HG02678 (cell line): ENCODE measurements at regions not wholly inside any gene's neighbourhood (a gene's known extent, or its start where the extent isn't known, plus 50 kb on each side); places are given as distances from the start of the nearest gene placed in this dataset.
"Not testable (repeated sequence)": the region's sequence is repeated elsewhere in the genome, so short reads cannot be mapped to it uniquely, and the experiment has no call there.

Experiments
- ATAC-seq: cut with Tn5 transposase; IDR thresholded peaks from one replicate; pipeline ENCODE4 v1.9.1; 2021; ENCODE audit warnings: mild to moderate bottlenecking, moderate library complexity; ENCODE audit not compliant: unreplicated experiment

DNA sequence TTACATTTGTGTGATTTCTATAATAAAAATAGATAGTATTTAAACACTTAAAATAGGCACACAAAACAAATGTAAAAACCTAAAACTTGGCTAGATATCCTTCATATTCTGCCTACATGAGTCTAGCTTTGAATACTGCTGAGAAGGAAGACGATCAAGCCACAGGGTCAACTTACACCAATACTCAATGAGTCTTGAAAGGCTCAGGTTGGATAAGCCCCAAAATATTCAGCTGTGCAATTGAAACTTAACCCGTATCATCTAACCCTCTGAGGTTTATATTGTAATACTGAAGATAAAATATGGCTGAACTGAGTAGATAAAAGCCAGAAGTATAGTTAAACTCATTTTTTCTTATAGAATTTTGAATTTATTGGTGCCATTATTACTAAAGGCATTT is 313.0 kb upstream of the NRXN1 start:
- no peak for ATAC-seq

DNA sequence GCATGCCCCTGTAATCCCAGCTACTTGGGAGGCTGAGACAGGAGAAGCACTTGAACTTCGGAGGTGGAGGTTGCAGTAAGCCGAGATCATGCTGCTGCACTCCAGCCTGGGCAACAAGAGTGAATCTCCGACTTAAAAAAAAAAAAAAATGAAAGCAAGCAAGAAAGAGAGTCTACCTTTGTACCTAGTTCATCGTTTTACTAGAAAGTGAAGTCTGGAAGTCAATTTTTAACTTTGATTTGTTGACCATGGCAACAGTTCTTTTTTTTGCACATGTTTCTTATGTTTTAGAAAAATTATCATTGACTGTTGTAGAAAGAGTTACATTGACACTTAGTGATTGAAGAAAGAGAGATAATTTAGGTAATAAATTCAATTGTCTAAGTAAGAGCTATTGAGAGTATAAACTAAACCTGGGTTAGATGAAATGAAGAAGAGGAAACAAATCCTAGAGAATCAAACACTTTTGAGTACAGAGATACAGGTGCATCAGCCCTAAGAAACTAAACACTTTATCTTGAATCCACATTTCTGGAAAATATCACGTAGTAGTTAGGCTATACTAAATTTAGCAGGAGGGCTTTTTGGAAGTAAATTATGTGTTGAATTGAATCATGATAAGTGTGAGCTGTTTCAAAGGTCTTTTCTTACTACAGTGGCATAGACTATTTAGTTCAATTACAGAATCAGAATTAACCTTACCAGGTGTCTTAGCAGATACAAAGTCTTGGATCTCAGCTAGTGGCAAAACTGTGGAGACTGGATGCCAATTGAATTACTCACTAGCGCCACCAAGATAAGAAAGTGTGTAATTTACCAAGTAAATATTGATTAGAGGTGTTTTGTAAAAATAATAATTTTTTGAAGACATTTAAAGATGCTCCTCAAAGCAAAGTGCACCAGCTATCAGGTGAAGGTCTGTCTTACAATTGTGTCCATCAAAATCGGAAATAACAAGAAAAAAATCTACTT is 303.4 kb upstream of the NRXN1 start:
- no peak for ATAC-seq

DNA sequence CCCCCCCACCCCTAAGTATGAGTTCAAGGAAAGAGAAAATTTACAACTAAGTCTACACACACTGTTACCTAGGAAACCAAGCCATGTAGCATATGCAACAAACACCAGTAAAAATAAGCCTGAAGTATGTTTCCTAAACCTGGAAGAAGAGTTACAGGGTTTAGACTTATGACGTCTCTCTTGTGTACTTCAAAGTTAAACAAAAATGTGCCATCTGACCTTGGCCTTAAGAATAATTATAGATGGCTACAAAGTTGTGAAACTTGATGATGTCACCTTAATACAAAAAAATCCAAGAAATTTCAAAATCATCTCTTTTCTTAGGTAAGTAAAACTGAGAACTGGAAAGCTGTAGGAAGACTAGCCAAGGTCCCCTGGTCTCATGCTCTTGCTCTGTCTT is 297.6 kb upstream of the NRXN1 start:
- ATAC-seq: no peak

DNA sequence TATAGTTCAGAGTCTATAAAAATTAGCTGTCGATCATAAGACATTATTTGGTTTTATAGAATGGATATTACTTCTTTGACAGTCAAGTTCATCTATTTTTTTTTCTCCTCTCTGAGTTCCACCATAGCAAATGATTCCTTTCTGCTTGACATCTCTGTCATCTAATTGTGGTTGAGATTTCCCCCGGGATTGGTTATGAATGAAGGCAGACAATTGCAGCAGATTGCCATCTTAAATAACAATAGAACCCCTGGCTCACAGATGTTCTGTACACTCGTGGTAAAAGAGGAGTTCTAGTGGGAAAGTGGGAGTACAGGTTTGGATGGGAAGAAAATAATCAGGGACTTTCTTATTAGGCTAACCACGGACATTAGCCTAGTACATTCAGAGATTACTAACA is 292.1 kb upstream of the NRXN1 start:
- no peak for ATAC-seq

DNA sequence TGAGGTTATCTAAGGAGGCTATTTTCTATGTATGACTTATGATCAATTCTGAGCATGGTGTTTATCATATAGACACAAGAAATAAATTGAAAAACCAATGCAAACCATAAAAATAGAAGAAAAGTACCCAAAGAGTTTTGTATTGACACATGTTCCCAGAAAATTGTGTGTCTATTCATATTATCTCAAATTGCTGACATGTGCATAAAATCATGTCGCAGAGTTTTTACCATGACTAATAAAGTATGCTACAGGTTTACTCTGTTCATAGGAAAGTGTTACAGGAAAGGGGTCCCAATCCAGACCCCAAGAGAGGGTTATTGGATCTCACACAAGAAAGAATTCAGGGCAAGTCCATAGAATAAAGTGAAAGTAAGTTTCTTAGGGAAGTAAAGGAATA is 290.7 kb upstream of the NRXN1 start:
- ATAC-seq: no peak

DNA sequence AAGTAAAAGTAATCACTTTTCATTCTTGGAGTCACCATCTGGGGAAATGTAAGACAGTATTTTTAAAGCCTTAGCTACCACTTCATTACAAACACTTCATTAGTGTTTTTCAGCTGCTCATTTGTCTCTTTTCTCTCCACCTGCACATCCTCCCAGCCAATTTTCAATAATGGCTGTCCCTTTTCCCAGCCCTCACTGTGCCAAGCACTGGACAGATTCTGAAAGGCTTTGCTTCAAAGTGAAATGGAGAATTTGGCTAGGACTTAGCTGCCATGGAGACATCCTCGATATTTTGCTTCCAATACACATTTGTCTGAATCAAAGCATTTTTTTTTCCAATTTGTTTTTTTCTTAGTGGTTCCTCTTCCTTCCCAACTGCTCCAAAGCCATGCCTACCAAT is 272.4 kb upstream of the NRXN1 start:
- ATAC-seq: no peak

DNA sequence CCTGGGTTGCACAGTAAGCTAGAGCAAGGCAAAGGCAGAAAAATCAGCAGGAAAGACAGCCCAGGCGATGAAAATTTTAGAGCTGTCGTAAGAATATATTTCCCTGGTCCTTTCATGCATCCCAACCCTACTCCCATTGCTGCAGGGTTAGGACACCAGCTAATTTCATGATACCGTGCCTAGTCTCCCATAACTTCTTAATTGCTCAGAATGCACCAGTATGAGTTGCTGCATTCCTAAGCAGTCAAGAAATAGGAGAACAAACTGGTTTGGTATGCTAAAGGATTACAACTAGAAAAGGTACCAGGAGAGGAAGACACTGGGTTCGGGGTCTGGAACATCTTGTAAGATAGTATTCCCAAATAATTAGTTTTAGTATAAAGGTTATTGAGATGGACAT is 269.4 kb upstream of the NRXN1 start:
- ATAC-seq: no peak

DNA sequence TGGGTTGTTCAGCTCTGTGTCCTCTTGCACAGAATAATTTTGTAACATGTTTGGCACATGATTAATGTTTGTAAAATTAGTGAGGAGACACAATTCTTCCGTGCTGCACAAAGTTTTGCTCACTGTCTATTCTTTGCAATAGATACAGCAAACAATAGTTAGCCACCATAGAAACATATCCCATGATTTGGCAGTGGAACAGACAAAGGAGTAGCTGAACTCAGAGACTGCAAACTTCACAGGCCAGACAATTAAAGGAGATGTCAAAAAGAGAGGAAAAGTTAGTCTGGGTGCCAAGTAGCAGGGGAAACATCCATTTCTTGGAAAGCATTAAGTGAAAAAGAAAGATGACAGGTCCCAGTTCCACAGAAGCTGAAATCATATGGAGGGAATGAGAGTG is 267.4 kb upstream of the NRXN1 start:
- no peak for ATAC-seq

DNA sequence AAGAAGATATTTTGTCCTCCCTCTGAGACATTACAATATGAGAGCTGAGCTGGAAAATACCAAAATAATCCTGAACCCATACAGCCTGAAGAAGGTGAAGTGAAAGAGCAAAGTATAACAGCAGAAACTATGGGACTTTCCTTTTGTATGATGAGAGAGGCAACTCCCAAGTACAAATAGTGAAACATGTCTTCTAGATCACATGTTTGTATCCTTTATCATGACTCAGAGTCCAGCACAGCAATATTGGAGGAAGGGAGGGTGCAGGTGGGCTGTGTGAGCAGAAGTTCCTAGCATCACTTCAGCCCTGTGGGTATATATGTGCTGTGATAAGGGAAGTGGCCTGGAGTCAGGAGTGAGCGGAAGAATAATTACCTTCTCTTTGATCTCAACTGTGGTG is 265.6 kb upstream of the NRXN1 start:
- ATAC-seq: peak; percentile 48

DNA sequence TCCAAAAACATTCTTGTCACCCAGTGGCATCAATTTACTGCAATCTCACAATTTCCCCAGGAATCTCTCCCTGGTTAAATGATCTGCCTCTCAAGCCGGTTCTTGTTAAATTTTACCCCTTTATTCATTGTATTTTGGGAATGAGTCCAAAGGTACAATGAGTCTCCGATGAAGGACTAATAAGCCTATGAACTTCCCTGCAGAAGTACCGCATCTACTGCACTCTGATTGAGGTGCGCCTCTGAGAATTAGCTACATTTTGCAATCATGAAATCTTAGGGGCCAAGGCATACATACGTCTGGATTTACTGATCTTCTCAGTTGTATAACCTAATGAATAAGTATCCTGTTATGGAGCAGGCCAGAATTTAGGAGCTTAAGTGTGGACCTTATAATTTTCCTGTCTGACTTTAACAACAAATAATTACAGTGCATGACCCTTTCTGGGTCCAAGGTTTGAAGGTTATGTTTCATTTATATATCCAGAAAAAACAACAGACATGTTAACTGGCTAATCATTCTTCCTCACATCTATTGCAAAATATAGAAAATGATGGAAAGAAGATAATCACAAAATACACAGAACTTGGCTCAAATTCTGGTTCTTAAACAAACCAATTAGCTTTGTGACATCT is 261.8 kb upstream of the NRXN1 start:
- no peak for ATAC-seq

DNA sequence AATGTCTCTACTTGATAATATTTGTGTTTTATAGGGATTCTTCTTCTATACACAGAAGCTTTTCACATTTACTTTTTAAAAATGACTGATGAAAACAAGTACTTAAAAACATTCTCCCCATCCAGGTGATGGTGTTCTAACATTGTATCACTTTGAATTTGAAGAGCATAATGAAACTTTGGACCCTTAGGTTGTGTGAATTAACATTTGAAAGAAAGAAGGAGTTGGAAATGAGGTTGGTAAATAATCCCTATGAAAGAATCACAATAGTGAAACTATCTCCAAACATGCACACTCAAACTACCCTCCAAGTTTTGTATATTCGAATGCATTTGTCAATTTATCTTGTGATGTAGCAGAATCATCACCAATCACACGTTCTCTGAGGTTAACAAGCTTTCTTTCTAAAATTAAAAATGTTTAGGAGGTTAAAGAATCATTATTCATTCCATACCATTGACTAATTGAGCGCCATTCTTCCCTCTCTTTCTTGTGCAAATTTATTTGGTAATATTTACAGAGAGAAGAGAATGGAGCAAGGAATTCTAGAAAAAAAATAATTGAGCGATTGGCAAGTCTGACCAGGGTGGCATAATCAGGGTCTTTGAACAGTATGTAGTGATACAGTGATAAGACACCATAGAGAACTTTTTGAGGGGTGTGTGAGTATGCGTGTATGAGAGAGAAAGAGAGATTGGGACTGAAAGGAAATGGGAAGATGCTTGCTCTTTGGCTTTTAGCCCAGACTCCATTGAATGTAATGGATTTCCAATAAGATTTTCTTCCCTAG is 260.0 kb upstream of the NRXN1 start:
- ATAC-seq: no peak

DNA sequence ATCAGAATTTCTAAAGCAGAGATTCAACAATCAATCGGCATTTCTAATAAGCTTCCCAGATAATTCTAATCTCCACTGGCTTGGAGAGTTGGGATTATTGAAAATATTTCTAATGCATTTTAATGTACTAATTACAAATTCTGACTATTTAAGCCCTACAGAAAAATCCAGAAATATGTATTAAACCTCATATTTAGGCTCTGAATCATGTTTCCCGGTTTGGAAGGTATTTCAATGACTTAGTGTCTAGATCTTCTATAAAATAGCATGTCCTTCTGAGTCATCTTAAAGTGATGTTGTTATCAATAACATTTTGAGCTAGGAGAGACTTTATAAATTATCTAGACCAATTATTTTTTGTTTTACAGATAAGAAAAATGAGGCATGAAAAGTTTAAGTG is 258.8 kb upstream of the NRXN1 start:
- no peak for ATAC-seq

DNA sequence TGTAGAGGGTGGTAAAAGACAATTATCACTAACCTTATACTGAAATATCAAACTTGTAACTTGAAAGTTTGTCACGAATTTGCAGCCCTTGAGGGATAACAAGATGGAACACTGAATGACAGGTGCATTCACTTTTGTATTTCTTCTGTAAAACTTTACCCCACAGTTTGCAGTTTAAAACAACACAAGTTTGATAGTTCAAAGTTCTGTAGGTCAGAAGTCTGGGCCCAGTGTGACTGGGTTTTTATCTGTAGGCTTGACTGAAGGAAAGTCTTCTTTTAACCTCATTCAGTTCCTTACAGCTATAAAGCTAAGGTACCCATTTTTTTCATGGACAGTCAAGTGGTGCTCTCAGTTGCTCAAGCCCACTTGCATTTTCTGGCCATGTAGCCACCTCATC is 257.1 kb upstream of the NRXN1 start:
- no peak for ATAC-seq

DNA sequence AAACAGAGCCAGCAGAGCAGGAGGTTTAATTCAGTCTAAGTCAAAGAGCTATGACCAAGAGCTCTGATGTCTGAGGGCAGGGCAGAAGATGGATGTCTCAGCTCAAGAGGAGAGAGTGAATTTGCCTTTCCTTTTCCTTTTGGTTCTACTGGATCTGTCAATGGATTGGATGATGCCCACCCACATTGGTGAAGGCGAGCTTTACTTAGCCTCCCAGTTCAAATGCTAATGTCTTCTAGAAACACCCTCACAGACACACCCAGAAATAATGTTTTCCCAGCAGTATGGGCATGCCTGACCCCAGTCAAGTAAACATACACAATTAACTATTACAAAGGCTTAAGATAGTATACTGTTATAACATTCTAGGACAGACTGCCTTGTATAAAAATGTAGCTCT is 236.3 kb upstream of the NRXN1 start:
- ATAC-seq: no peak

DNA sequence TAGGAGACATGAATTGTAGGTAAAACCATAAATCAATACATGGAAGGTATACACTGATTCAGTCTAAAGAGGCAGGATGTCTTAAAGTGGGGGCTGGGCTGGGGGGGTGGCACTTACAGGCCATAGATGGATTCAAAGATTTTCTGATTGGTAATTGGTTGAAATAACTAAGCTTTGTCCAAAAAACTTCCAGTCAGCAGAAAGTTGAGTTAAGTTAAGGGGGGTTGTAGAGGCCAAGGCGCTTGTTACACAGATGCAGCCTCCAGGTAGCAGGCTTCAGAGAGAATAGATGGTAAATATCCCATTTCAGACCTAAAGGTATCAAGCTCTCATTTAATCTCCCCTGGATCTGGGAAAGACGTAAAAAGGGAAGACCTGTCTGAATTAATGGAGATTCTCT is 233.6 kb upstream of the NRXN1 start:
- ATAC-seq: no peak

DNA sequence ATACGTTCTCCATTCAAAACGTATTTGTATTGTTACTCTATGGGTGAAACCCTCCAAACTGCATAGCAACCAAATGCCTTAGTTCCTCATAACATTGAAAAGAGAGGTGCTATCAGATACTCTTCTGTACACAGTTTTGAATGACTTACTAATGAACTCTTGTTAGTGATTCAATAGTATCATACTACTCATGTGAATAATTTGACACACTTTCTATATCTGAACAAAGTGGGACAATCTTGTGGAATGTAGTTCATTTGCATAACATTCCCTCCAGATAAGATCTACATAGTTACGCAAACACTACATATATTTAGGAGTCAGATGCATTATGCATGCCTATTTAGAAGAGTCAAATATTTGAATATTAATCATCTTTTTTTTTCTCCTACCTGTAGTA is 232.0 kb upstream of the NRXN1 start:
- no peak for ATAC-seq

DNA sequence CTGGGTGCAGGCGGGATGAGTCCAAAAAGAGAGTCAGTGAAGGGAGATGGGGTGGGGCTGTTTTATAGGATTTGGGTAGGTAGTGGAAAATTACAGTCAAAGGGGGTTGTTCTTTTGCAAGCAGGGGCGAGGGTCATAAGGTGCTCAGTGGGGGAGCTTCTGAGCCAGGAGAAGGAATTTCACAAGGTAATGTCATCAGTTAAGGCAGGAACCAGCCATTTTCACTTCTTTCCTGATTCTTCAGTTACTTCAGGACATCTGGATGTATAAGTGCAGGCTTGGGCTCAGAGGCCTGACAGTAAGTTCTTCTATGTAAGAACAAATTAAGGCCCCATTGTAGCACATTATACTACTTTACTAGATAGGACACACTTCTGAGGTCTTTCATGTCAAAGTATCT is 231.2 kb upstream of the NRXN1 start:
- not testable (repeated sequence) for ATAC-seq

DNA sequence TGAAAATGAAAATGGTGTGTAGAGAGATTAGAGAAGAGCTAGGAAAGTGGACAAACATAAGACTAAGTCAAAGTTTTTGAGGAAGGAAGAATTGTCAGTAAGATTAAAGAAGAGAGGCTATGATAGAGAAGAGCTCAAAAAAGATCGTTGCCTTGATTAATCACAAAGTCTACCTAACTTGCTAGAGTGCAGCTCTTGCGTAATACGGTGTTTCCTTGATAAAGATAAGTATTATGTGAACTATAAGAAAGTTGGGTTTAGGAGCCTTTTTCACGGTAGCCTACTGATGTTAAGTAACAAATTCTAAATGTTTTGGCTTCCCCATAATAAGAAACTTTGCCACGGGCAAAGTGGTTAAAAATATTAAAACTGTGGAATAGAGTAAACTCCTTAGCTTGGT is 226.4 kb upstream of the NRXN1 start:
- ATAC-seq: no peak

DNA sequence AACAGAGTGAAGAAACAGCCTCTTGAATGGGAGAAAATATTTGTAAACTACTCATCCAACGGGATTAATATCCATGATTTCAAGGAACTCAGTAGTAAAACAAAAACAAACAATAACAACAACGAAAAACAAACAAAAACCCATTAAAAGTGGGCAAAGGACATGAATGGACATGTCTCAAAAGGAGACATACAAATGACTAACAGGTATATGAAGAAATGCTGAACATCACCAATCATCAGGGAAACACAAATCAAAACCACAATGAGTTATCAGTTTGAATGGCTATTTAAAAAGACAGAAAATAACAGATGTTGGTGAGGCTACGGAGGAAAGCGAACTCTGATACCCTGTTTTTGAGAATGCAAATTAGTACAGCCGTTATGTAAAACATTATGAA is 224.8 kb upstream of the NRXN1 start:
- no peak for ATAC-seq

DNA sequence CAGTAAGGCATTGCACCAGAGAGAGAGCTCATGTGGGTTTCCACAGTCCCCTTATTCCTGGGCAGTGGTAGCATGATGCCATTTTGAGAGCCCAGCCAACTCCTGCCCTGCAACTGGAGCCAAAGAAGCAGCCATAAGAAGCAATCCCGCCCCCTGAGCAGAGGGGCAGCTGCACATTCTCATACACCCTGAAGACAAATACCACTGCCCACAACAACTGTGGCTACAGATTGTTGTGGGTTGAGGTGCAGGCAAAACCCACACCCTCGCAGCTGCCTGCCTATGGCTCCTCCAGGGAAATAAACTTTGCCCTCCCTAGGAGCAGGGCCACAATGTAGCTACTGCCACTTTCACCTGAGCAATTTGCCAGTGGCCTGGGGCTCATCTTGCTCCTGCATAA is 219.4 kb upstream of the NRXN1 start:
- no peak for ATAC-seq

DNA sequence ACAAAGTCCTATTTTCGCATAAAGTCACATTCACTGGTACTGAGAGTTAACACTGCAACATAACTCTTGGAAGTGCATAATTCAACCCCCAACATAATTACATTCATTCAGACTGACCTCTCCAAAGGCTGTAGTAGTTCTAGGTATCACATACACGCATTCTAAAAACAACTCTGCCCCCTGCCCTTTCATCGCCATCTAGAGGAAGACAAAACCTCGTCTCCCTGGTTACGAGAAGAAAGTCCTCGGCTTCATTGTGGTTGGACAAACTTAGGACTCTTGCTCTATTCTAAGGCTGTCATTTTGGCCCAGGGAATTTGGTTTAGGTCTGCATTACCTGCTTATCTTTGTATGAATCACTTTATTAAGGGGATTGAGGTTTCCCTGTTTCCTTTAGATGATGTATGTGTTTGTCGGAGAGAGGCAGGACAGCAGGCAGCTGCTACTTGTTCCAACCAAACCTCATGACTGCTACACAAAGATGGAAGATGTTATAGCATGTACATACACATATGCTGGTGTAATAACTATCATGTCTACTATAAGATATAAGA is 215.4 kb upstream of the NRXN1 start:
- ATAC-seq: no peak
